ENCODE measurements at regions not wholly inside any gene's neighbourhood (a gene's known extent, or its start where the extent isn't known, plus 50 kb on each side); places are given as distances from the start of the nearest gene placed in this dataset.

DNA sequence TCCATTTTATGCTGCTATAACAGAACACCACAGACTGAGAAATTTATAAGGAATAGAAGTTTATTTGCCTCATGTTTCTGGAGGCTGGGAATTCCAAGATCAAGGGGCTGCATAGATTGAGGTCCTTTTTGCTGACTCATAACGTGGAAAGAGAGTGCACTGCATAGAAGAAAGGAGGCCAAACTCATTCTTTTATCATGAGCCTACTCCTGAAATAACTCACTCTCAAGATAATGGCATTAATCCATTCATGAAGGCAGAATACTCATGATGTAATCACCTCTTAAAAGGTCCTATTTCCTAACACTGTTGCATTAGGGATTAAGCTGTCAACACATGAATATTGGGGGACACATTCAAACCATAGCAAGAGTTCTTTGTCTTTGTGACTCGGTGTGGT, 60.0 kb upstream of the FBXO33 start:
- Histone ChIP-seq H3K4me1 (peaks cover 0 to 16% (median 7%) of the 10 kb centered on the region in 12 donors), H3K27me3 (no peaks in the 10 kb centered on the region), H3K36me3 (no peaks in the 10 kb centered on the region), H3K4me3 (no peak overlapping the region), H3K9me3 (no peaks in the 10 kb centered on the region), H3K27ac (no peak overlapping the region)
- intact Hi-C loops (cut with DNase I) = no loop called here
- 25 to 46% (median 41%) methylated on average over 2 of the region's 2 CpGs for WGBS, 4 donors
- DNase-seq (no peak), ATAC-seq (peak; percentile 76 to 85 (median 82))
- no peak for TF ChIP-seq POLR2A (IDR thresholded peaks at IDR 0.05)
- no peak for TF ChIP-seq CTCF (IDR thresholded peaks at IDR 0.05)

- WGBS, 4 donors = 3 to 5% (median 4%) methylated on average over 3 of the region's 3 CpGs
- Histone ChIP-seq H3K27ac (peak overlapping the region in 4 of 12 donors; percentile 9 to 43 (median 22)), H3K4me3 (no peak overlapping the region), H3K9me3 (no peaks in the 10 kb centered on the region), H3K4me1 (peaks cover 0 to 16% (median 7%) of the 10 kb centered on the region in 12 donors), H3K27me3 (no peaks in the 10 kb centered on the region), H3K36me3 (no peaks in the 10 kb centered on the region)
- TF ChIP-seq CTCF (IDR thresholded peaks at IDR 0.05) = peak; percentile 37 to 73 (median 61)
- no peak for TF ChIP-seq POLR2A (IDR thresholded peaks at IDR 0.05)
- peak in 1 of 4 donors; percentile 24 for ATAC-seq
- intact Hi-C loops (cut with DNase I) = no loop called here
- DNase-seq = no peak
These were observed 58.9 kb upstream of the FBXO33 start for GRCh38 chr14:39491134-39491571.

DNA sequence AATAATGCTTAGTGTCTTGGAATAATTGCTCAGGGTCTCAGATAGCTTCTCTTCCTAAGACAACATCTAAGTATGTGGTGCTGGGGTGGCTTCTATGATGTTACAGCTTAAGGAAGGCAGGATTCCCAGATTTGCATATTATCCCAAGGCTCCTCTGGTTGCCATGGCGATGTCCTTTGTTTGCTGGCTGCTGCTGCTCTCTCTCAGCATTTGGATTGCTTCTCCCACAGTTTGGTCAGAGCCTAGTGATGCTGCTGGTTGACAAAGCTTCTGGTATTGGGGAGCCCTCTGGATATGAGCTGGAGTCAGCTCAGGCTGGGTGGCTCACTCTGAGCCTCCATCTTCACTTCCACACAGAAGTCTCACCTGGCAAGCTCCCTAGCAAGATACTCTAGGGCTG, 56.4 kb upstream of the FBXO33 start:
- H3K9me3 ChIP-seq = no peaks in the 10 kb centered on the region
- no peak overlapping the region for H3K27ac ChIP-seq
- H3K4me3 ChIP-seq = no peak overlapping the region
- intact Hi-C loops (cut with DNase I) = no loop called here
- no peak for TF ChIP-seq POLR2A (IDR thresholded peaks at IDR 0.05)
- no peak for TF ChIP-seq CTCF (IDR thresholded peaks at IDR 0.05)
- H3K36me3 ChIP-seq = no peaks in the 10 kb centered on the region
- DNase-seq = no peak
- peaks cover 0 to 16% (median 7%) of the 10 kb centered on the region in 12 donors for H3K4me1 ChIP-seq
- ATAC-seq = no peak
- no peaks in the 10 kb centered on the region for H3K27me3 ChIP-seq
- WGBS, 4 donors = 44 to 75% (median 62%) methylated on average over 1 of the region's 1 CpG

DNA sequence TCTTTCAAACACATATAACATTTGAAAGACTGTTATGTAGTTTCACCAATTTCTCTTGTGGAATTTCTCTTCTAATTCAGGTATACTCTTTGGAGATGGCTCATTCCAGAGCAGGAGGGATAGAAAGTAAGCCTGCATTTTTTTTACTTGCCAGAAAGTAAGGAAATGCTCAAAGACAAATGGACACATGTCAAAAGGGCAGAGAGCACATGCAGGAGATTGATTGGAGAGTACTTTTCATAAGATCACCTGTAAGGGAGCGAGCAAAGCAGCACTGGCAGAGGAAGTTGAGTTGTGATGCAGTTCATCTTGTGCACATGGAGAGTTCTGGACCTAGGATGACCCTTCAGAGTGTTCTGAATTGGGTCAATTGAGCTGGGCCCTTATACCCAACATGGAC, 51.4 kb upstream of the FBXO33 start:
- no peak overlapping the region for H3K4me3 ChIP-seq
- TF ChIP-seq POLR2A (IDR thresholded peaks at IDR 0.05) (no peak), CTCF (IDR thresholded peaks at IDR 0.05) (no peak)
- H3K27ac ChIP-seq = no peak overlapping the region
- no peak for ATAC-seq
- 89 to 96% (median 92%) methylated on average over 1 of the region's 1 CpG for WGBS, 4 donors
- intact Hi-C loops (cut with DNase I) = no loop called here
- H3K4me1 ChIP-seq = no peaks in the 10 kb centered on the region
- H3K27me3 ChIP-seq = no peaks in the 10 kb centered on the region
- DNase-seq = no peak
- no peaks in the 10 kb centered on the region for H3K9me3 ChIP-seq
- H3K36me3 ChIP-seq = no peaks in the 10 kb centered on the region
